Omental fat pad (tissue), 3 donors: ENCODE measurements at regions not wholly inside any gene's neighbourhood (a gene's known extent, or its start where the extent isn't known, plus 50 kb on each side); places are given as distances from the start of the nearest gene placed in this dataset.

Experiments
- ATAC-seq: fragments of 150-250 bp; one replicate; pipeline ENCODE4 v1.9.1; 2016; ENCODE audit warnings: mild to moderate bottlenecking, moderate library complexity; ENCODE audit not compliant: low FRiP score
- DNase-seq: peaks from one replicate; pipeline ENCODE4 v3.0.0-alpha.2; 2019; ENCODE audit warnings: low spot score
- CTCF ChIP-seq, 3 donors: fragments of 450-650 bp; IDR thresholded peaks; one replicate each; pipeline ENCODE4 v1.5.1; 2016 to 2017; ENCODE audit warnings: antibody characterized with exemption in 3 of 3, mild to moderate bottlenecking in 3 of 3, moderate library complexity in 2 of 3

DNA sequence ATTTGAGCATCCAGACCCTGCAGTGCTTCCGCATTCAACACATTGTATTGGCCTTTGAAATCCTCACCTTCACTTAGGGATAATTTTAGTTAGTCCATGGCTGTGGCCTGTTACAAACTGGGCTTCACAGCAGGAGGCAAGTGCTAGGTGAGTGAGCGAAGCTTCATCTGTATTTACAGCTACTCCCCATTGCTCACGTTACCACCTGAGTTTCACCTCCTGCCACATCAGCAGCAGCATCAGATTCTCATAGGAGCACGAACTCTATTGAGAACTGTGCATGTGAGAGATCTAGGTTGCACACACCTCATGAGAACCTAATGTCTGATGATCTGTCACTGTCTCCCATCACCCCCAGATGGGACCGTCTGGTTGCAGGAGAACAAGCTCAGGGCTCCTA is 222.1 kb upstream of the NR2F2 start:
- no peak for TF ChIP-seq CTCF (IDR thresholded peaks at IDR 0.05)

DNA sequence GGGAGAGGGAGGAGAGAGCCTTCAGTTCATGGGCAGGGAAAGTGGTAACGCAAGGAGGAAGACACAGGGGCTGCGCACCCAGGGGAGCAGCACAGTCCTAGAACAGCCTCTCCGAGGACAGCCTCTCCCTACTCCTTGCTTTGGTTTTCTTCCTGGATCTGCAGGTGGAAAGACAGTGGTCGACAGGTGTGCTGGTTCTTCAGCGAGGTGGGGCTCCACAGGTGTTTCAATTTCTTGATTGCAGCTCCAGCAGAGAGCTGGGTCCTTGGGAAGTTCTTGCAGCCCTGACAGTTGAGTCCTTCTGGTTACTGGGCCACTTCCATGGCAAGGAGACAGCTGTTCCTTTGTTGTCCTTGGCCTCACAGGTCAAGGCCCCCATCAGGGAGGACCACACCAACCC is 220.7 kb upstream of the NR2F2 start:
- no peak for ATAC-seq
- no peak for TF ChIP-seq CTCF (IDR thresholded peaks at IDR 0.05)
- no peak for DNase-seq

More for the DNA sequence above, 222.1 kb upstream of the NR2F2 start:
- no peak for DNase-seq
- ATAC-seq: no peak

DNA sequence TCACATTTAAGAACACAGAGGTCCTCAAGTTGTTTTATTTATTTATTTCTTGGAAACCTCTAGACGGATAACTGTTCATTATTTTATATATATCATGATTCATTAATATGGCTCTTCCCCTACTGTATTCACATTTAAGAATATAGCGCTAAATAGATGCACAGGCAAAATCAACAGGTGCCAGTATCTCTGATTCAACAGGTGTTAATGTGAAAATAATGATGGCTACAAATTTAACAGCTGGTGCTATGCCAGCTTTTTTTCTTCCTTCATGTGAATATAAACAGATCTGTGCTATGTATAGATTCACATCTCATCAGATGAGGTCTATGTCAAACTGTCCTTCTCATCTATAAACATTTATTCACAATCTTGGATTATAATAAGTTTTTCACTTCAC is 218.5 kb upstream of the NR2F2 start:
- TF ChIP-seq CTCF (IDR thresholded peaks at IDR 0.05): no peak
- ATAC-seq (no peak), DNase-seq (no peak)

DNA sequence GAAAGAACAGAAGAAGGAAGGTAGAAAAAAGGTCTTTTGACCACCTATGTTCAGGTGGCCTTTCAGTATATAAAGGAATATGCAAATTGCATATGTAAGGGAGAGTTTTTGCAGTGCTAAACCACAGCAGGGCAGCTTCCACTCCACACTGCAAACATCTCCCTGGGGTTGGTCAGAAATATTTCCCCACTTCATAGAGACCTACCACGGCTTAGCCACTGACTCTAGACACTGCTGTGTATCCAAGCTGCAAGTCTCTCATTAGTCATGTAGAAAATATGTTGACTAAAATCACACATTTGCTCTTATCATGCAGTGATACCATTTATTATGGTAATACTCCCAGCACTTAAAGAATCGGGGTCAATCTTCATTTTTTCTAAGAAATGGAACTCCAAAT is 214.9 kb upstream of the NR2F2 start:
- ATAC-seq (no peak), DNase-seq (no peak)
- TF ChIP-seq CTCF (IDR thresholded peaks at IDR 0.05): no peak

- ATAC-seq: no peak
- DNase-seq: no peak
- no peak for TF ChIP-seq CTCF (IDR thresholded peaks at IDR 0.05)
These were observed 213.2 kb upstream of the NR2F2 start for GRCh38 chr15:96117270-96117669.

GRCh38 chr15:96119734-96120133 is 210.8 kb upstream of the NR2F2 start:
- ATAC-seq: no peak
- TF ChIP-seq CTCF (IDR thresholded peaks at IDR 0.05): no peak

GRCh38 chr15:96121086-96121920 is 209.2 kb upstream of the NR2F2 start:
- DNase-seq: no peak
- TF ChIP-seq CTCF (IDR thresholded peaks at IDR 0.05): no peak
- ATAC-seq: no peak

More at GRCh38 chr15:96119734-96120133, 210.8 kb upstream of the NR2F2 start:
- no peak for DNase-seq
